GM18909 (cell line): ENCODE measurements at regions not wholly inside any gene's neighbourhood (a gene's known extent, or its start where the extent isn't known, plus 50 kb on each side); places are given as distances from the start of the nearest gene placed in this dataset.

Experiments
- ATAC-seq: cut with Tn5 transposase; IDR thresholded peaks from one replicate; pipeline ENCODE4 v1.9.1; 2021; ENCODE audit warnings: mild to moderate bottlenecking; ENCODE audit not compliant: unreplicated experiment, poor library complexity

- no peak for ATAC-seq
Observed at GRCh38 chr2:234313558-234313957, 183.3 kb downstream of the ARL4C start.

DNA sequence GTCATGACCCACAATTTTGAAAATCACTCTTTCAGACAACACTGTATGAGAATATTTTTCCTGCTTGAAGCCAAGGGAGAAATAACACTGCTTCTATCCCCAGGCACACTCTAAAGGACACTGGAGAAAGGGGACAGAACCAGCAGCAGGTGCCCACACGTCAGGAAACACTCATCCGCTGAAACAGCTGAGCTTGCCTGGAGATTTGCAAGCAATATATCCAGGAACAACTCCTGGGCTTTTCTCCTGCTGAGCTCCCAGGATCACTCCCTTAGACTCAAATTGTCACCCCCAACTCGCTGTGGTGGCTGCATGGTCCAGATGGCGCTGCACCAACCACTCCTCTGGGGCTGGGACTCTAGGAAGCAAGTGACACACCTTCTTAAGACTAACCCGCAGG is 186.7 kb downstream of the ARL4C start:
- no peak for ATAC-seq

- ATAC-seq = no peak
Observed at GRCh38 chr2:234309431-234309830, 187.4 kb downstream of the ARL4C start.

DNA sequence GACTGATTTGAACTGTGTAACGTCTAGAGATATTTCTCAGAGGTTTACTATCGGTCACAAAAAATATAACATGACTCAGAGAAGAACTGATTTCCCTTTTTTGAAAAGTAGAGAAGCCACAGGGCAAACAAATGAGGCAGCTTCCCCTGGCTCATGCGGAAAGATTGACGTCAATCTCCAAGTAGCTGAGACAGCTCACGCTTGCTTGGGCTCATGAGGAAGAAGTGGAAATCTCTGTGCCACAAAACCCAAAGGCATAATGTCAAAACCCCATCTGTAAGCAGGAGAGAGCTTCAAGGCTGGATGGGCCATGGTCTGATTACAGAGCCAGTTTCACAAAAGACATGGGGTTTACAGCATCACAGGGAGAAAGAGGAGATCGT is 188.1 kb downstream of the ARL4C start:
- ATAC-seq = peak; percentile 94

DNA sequence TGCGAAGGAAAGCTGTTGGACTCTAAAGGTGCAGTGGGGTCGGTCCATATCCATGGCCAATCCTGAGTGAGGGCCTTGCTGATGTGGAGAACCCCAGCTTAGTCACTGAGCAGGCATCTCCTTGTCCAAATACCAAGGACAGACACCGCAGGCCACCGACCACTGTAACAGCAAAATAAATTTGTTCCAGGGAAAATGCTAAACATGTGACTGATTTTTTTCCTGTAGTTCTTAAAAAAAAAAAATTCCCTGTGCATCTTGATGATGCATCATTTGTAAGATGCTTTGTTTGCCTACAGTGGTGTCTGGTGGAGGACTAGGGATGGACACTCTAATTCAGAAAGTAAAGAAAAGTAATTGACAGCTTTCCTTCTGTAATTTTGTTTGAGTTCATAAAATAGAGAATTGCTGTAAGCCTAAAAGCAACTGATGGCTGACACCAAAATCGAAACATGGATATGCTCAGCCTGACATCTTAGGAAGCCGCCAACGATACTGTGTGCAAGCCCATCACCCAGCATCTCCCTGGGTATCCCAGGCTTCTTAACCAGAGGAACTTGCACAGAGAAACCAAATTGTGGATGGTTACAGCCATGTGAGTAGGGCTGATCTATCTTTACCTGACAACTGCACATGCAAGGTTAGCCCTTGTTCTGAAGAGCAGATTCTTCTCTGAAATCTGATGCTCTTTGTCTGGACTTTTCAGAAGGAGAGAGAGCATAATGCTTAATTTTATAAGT is 188.6 kb downstream of the ARL4C start:
- ATAC-seq = no peak

DNA sequence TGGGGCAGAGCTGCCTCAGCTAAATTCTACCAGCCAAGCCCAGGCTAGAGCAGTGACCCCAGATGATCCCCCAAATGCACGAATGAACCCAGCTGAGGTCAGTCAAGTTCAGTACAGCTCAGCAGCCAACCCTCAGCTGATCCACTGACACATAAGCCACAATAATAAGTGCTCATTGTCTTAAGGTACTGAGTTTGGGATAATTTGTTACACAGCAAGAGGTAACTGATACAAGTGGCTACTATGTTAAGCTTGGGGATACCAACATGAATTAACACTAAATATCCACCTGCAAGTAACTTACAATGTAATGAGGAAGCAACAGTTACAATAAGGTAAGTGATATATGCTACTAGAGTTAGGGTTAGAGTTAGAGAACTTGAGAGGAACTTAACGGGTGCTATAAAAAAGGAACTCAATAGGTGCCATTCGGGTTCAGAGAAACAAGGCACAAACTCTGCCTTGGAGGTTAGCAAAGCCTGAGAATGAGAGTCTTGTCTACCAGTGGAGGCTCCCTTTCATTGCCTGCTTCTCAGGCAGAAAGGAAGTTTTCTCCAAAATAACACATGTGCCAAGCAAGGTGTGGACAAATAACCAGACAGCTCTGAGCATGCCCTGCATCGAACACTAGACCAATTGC is 189.4 kb downstream of the ARL4C start:
- no peak for ATAC-seq

DNA sequence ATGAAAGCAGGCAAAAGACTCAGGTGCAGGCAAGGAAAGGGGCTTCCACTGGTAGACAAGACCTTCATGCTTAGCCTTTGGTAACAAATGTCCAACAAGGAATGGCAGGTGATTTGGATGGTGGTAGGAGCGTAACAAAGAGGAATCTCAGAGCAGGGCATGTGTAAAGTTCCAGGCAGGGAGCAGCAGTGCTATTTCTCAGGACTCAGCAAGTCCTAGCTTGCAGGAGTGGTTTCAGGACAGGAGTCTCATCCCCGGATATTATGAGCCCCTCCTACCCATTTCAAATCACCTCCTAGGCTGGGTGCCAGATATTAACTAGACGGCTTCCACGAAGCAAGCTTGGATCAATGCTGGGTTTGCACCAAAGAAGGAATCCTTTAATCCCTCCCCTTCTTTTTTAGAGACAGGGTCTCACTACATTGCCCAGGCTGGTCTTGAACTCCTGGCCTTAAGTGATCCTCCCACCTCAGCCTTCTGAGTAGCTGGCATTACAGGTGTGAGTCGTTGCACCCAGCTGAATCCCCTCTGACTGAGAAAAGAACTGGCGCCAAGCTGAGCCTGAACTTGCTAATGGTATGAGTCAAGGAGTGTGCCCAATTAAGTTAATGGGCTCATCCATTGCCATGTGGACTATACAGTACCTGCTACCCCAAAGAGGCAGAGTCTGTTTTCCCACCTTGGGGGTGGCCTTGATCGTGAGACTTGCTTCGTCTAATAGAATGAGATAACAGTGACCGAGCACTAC is 190.3 kb downstream of the ARL4C start:
- ATAC-seq = no peak

DNA sequence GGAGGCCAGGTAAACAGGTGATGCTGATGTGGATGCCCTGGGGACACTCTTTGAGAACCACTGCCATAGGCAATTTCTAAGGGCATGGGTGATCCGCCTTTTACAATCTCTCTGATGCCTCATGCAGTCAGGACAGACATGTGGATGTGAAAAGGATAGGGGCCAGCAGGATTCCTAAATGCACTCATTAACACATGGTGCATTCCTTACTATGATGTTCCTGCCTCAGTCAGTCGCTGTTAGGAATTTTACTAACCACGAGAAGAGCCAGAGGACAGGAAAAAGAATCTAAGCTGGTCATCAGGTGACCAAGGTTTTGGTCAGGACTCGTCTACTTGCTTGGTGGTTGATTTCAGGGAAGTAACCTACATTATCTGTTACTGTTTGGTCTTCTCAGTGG is 191.0 kb downstream of the ARL4C start:
- no peak for ATAC-seq

DNA sequence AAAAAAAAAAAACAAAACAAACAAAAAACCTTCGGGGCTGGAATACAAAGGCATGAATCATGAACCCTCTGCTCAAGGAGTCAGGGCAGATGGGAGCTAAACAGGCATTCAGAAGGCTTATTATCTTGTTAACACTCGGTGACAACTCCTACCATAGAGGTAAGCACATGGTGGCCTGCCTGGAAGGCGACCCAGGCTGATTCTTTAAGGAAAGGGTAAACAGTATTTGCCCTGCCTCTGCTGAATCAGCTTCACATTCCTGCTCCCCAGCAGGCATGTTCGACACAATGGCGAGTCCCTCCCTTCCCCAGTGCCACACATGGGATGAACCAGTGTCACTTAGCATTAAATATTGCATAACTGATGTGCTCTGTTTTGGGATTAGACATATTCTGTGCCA is 191.9 kb downstream of the ARL4C start:
- ATAC-seq = no peak

GRCh38 chr2:234302664-234302991 is 194.3 kb downstream of the ARL4C start:
- ATAC-seq = no peak

DNA sequence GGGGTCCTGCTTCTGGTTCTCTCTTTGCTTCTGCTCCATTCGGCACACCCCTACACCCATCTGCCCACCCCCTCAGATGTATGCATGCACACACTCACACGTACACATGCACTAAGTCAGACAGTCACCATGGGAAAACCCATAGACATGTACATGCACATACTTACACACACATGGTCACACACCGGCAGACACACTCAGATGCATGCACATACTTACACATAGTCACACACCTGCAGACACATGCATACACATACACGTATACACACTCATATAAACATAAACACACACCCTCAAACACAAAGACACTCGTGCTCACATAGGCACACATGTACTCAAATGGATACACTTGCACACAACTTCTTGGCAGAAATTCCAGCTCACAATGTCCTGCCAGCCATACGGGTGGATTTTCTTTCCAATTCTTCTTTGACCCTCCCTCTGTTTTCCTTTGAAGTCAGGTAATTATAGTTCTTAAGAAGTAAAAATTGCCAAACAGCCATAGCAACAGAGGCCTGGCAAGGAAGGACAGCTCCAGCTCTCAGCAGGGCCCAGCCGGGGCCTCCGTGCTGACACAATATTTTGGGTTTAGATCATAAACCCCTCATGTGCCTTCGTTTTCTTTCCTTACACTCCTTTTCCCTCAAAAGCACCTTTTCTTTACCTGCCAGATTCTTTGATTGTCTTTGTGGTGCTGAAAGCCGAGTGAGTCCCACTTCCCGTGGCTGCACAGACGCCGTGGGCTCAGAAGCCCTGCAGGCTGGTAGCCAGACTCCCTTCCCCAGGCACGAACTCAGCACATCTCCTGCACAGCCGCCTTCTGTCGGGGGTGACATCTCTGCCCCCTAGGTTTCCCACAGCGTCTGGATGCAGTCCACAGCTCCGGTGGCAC is 195.7 kb downstream of the ARL4C start:
- no peak for ATAC-seq

DNA sequence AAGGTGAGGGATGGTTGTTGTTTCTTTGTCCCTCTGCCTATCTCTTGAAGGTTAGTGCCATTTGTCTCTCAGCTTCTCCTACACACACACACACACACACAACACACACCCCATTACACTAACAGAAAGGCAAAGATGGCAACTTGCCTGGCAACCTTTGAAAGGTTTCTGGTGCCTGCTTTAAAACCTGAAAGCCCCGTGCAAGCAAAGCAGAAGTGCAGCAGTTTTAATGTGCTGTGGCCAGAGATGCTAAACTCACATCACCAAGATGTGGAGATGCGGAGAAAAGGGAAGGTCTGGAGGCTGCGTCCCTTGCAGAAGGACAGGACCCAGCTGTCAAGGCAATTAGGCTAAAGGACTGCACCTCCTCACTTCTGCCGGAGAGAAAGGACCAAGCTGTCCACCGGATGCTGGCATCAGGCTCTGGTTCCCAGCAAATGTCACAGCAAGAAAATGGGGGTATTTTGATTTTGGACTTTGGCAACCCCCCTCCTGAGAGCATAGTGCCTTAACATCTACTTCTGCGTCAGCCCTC is 196.4 kb downstream of the ARL4C start:
- no peak for ATAC-seq

GRCh38 chr2:234298918-234299317 is 198.0 kb downstream of the ARL4C start:
- no peak for ATAC-seq

DNA sequence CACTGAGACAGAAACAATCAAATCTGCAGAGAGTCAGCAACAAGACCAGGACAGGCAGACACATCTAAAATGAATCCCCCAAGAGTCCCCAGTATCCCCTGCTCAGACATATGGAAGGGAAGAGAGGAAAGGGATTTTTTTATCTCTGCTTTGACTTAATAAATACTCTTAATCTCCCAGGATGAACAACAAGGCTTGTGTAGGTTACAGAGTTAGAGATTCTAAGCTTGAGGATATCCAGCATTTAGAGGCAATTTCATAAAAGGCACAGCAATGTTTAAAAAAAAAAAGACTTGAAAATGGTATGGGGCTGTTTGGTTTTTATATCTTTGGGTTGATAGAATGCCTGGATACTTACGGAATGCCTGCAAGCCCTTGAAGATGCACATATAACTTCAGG is 199.9 kb downstream of the ARL4C start:
- no peak for ATAC-seq

- ATAC-seq = no peak
Observed at GRCh38 chr2:234293973-234294372, 202.9 kb downstream of the ARL4C start.

- ATAC-seq = no peak
Observed at GRCh38 chr2:234292962-234293243, 204.0 kb downstream of the ARL4C start.

DNA sequence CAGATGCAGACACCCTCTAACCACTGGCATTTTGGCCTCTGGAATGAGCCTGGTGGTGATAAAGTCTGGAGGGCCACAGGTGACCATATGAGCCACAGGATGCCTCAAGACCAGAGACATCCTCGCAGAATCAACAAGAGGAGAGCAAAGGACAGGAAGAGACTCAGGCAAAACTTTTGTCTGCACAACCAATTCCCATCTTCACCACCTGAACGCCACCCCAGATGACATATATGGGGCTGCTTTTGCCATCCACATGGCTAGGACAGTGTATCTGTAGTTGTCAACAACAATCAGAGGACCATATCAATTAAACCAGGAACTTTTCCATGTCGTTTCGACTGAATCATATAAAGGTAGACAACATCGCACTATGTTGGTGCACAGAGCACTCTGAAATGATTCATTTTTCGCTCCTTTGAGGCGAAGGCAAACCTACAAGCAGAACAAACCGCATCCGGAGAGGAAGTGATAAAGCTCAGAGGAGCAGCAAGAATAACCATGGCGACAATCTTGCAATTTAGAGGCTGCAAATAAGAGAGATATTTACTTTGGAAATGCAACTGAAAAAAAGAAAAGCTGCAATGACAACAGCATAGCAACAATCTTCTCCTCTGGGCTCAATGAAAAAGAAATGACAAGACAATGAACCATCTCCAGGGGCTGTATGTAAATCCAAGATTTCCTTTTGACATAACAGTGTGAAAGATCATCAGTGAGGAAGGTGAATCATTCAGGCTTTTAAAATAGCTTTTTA is 204.5 kb downstream of the ARL4C start:
- ATAC-seq = peak; percentile 61

GRCh38 chr2:234291765-234292204 is 205.1 kb downstream of the ARL4C start:
- peak; percentile 32 for ATAC-seq

DNA sequence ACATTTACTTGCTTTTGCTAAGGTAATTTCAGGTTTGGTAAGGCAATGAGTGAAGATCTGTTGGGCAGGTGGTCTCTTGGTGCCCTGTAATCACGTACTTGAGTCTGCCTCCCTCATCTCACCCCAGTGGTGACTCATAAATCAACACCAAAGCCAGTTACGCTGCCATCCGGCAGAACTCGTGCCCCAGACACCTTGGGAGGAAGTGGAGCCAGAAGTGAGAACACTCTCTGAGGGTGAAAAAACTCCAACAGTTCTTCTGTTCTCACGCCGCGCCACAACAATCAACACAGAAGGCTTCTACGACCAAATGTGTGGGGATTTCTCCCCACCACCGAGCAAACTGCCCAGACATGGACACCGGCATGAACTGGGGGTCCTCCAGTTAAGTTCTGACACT is 206.2 kb downstream of the ARL4C start:
- peak; percentile 68 for ATAC-seq
